CD4-positive, alpha-beta T cell treated with Interleukin-2 at 100 ng/mL for 4 hours (primary cell): ENCODE measurements at regions not wholly inside any gene's neighbourhood (a gene's known extent, or its start where the extent isn't known, plus 50 kb on each side); places are given as distances from the start of the nearest gene placed in this dataset.

Experiments used
- DNase-seq: peaks from one replicate; pipeline ENCODE4 v3.0.0-alpha.2; 2020; ENCODE audit warnings: low spot score

DNA sequence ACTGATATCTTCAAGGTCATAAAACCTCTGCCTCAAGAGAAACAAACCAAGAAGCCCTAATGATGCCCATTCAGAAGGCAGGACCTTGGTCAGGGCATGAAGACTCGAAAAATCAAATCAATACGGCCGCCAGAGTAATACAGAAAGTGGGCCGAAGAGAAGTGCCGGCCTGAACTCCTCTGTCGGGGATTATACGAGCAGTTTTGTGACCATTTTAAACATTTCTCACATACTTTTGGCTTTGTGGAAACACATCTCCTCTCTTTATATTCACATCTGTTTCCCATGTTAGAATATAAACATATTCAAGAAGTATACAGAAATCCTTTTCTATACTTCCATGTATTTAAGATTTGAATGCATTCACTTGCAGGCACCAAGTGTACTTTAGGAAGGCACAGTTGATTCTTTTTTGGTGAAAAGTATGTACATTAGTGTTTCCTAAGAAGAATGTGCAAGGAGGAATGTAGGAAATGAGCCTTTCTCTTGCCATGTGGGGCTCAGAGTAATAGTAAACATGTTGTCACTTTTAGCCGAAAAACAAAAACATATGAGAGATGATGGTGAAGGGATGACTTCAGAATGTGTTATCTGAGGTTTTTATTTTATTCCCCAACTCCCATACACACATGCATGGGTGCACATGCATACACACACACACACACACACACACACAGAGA lies 707.9 kb upstream of the ID2 start:
- DNase-seq: no peak

DNA sequence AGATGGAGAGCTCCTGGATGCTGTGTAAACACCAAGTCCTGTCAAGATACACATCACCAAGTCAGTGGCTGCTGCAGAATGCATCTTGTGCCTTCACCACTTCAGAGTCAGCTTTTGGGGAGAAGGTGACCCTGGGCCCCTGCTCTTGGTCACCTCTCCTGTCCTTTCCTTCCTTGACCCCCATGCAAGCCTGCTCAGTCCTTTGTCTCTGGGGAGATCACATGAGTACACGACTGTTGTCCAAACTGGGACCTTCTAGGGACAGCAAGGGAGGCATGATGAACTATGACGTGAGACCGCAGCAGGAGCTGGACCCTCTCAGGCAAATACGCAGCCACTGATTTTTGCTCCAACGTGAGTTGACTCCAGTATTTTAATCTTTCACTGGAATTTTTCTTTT lies 706.9 kb upstream of the ID2 start:
- DNase-seq: no peak

DNA sequence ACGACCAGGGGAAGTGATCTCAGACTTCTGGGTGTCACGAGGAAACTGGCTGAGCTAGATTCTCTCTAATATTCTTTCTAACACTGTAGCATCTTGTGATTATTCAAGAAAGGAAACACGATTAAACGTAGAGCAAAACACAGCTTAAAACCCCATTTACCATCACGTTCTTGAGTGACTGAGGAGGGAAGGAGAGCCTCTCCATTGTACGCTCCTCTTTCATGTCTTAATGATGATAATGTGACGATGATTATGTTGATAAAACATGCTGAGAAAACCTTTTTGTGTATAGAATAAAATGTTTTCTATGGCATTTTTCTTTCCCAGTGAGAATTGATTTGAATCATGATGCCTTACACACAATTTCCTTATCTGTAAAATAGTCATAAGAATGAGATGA lies 705.6 kb upstream of the ID2 start:
- DNase-seq: no peak

DNA sequence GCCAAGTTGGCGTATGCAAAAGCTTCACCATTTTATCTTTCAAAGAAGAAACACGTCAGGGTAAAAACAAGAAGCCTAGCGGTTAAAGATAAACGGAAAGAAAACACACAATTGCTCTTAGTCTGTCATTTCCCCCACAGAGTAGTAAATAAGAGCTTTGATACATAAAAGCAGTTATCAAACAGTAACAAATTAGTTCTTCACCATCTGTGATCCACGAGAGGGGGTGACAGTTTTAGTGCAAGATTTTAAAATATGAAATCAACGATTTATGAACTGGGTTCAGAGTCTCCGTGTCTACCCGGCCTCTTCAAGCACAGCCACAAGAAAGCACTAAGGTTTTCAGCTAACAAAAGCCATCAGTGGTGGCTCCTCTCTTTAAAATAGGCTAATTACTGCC lies 703.9 kb upstream of the ID2 start:
- DNase-seq: no peak

DNA sequence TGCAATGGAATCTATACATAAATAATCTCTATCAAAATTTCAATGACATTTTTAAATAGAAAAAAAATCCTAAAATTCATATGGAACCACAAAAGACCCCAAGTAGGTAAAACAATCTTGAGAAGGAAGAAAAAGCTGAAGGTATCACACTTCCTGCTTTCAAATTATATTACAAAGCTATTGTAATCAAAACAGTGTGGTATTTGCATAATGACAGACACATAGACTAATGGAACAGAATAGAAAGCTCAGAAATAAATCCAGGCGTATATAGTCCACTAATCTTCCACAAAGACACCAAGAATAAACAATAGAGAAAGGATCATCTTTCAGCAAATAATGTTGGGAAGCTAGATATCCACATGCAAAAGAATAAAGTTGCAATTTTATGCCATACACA lies 699.8 kb upstream of the ID2 start:
- DNase-seq: no peak

DNA sequence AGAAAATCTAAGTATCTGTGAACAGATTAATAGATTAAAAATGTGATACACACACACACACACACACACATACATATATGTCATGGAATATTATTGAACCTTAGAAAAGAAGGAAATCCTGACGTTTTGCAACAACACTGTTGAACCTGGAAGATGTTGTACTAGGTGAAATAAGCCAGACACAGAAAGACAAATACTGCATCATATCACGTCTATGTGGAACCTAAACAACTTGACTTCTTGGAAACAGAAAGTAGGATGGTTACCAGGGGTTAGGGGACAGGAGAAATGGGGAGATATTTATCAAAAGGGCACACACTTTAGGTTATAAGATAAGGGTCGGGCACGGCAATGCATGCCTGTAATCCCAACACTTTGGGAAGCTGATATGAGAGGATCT lies 698.4 kb upstream of the ID2 start:
- no peak for DNase-seq

DNA sequence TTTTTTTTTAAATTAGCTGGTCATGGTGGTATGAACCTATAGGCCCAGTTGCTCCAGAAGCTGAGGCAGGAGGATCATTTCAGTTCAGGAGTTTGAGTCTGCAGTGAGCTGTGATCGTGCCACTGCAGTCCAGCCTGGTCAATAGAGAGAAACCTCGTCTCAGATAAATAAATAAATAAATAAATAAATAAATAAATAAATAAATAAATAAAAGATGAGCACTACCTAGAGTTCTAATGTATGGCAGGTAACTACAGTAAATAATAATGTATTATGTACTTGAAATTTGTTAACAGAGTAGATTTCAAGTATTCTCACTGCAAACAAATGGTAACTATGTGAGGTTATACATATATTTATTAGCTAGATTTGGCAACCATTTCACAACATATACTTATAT lies 697.9 kb upstream of the ID2 start:
- no peak for DNase-seq

DNA sequence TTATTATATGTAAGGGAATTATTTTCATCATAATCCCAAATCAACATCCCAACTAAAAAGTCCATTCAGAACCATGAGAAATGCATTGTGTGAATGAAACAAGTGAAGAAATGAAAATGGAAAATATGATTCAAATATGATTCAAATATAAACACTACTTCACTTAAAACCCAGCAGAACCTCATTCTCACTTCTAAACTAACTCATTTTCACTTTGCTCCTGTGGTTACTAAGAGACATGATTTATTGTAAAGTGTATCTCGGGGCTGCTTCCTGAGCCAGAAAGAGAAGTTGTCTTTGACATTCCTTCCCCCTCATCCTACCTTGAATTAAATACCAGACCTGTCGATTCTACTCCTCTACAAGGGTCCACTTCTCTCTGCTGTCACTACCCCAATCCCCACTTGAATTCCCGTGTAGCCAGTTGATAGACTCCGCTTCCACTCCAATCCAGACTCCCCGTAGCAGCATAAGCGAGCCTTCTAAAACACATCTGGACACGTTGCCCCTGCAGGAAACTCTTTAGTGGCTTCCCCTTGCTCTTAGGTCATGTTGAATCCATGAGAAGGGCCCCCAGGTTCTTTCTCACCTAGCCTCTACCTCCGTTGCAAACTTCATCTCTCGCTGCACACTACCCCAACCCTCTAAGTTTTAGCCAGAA lies 697.0 kb upstream of the ID2 start:
- DNase-seq: no peak

DNA sequence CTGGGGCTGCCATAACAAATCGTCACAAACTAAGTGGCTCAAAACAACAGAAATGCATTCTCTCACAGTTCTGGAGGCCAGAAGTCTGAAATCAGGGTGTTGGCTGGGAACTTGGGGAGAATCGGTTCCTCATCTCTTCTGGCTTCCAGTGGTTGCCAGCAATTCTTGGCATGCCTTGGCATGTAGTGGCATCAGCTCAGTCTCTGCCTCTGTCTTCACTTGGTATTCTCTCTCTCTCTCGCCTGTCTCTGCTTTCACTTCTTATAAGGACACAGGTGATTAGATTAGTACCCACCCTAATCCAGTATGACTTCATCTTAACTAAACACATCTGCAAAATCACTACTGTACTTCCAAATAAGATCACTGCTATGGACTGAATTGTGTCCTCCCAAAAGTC lies 695.4 kb upstream of the ID2 start:
- DNase-seq: no peak

DNA sequence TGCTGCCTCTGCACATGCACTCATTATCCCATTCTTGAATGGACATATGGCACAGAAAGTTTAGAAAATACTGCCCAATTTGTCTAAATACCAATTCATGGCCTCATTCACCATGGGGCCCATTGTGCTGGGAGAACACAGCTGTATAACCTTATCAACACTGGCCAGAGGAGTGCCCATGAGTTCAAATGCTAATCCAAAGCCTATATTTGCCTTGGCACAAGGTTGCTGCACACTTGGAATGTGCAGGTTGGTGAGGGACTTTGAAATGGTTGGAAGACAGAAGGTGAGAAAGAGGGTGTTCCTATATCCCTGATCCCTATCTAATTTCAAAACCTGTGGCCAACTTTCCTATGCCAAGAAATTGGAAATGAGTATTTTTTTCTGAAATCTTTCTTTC lies 693.9 kb upstream of the ID2 start:
- DNase-seq: no peak

DNA sequence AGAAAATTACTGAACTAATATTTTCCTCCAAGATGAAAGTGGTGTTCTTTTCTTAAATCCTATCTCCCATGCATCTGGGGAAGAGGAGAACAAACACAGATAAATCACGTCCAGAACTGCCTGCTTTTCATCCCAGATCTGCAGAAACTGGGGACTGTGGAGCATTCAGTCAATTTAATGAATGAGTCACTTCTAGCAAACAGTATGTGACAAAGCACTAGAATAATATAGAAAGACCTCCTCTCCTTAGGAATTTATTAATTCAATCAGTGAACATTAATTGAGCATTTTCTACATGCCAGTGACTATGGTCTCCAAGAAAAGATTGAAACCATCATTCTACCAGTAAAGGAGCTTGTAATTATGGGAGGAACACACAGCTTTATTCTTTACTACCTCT lies 693.4 kb upstream of the ID2 start:
- DNase-seq: no peak

DNA sequence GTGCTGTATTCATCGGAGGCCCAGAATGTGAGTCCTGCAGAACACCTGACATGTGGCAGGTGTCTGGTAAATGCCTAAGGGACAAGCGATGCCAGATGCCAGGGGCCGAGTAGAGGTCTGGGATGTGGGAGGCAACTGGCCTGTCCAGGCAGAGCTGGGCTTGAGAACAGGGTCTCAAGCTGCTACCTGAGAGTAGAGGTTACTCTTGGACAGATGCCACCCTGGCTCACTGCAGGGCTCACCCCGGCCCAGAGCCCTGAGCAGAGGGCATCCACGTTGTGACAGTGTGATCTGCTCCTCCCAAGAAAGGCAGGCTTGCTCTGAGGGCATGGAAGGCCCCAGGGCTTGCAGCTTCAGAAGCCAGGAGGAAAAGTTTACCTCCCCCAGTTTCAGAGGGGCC lies 692.0 kb upstream of the ID2 start:
- DNase-seq: no peak

DNA sequence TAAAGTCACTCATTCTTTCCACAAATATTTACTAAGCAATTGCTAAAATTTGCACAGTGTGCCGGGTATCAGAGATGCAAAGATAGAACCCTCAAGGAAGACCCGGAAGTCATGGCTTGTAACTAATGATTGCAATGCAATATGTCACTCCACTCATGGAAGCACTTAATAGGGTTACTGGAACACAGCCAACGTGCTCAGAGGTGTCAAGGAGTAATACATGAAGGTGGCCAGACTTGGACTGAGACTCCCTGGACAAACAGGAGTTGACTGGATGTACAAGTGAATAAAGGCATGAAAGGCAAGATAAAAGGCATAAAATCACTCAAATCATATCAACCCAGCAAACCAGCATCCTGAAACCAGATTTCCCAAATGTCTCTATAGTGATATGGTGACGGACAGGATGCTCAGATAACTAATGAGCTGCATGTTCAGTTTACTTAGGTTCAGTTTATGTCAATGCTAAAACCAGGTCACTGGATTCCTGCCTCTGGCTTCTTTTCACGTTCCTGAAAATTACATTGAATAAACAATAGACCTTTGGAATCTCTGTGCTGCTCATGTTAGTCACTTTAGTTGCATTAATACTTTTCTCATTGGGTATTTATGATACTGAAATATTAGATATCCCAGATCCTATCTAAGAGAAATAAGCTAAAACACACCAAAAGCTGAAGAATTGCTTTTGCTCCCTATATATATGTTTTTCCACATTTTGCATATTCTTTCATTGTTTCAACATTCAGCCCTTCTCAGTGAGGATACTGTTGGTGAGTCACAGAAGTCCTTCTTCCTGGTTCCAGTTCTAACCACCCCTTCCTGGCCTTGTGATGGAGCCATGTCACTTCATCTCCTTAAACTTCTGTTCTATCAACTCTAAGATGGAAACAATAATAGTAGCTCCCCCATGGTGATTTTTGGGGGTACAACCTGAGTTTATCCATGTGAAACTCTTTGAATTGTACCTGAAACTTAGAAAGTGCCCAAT lies 688.9 kb upstream of the ID2 start:
- DNase-seq: no peak

DNA sequence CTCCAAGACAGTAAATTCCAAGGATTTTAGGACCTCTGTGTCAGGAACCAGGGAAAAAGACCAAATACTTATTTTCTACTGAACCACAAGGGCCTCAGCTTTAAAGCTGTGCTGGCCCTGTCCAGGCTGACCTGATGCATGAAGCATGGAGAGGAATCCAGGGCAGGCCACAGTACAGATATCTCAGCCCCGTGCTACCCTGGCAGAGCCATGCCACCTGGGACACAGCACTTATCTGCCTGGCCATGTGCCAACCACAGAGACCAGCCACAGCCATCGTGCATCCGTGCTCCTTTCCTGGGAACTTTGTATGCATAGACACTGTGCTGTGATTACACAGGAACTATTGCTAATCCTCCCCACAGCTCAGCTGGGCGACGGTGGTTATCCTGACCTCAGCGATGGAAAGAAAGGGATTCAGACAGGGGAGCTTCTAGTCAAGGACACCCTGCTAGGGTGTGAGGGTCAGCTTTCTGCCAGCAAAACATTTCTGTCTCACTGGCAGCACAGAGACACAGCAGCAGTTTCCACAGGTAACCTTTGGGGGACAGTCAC lies 687.4 kb upstream of the ID2 start:
- DNase-seq: no peak

DNA sequence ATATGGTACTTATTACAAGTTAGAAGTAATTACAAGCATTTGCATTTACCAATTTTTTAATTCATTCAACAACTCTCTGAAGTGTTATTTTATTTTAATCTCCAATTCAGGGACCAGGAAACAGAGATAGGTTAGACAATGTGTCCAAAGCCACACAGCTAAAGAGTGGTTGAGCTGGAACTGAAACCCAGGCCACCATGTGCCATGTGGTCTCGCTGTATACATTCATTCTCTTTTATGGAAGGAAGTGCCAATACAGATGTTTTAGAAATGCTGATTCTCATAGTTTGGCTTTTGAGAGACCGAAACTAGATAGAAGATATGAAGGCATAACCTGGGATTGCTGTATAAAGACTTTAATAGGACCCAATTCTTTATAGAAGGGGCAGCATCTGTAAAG lies 684.6 kb upstream of the ID2 start:
- DNase-seq: no peak

DNA sequence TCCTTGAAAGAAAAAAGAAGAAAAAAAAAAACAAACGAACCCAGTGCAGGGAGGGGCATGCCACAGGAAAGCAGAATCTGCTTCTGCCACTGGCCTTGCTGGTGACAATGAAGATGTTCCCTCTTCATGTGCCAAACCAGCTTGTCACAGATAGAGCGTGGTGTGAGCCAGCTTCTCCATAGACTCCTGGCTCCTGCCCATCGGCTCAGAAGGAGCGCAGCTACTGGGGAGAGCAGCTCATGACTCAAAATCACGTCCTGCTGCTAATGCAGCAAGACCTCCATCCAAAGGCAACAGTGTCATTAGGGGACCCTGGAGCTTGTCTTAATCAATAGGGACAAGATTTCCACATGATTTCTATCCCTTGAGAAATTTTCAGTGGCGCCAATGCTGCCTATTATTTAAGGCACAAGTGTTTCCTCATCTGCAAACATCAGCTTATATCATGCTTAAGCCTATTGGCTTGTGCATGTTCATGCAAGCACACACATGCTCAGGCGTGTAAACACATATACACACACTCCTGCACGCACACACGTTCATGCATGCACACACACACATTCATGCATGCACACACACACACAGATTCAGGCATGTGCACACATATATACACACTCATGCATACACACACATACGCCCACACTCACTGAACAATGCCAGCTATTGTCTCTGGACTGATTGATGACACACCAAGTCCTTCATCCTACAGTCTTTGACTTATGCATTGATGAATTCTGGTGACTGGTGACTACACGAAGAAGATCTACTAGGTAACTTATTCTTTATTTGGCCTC lies 682.0 kb upstream of the ID2 start:
- no peak for DNase-seq

DNA sequence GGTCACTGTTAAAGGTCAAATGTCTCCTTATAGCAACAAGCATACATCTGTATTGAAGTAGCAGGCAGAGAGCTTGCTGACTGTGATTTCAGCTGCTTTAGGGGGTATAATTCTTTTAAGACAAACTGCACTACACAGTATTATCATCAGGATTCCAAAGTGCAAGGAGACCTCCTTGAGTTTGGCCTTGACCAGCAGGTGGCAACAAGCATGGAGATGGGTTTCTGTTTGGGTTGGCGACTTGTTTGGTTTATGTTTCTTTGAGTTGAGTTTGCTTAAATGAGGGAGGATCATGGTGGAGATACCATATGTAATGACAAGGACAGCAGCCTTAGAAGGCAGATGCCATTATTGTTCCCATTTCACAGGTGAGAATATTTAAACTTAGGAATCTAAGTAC lies 681.0 kb upstream of the ID2 start:
- peak; percentile 24 for DNase-seq

DNA sequence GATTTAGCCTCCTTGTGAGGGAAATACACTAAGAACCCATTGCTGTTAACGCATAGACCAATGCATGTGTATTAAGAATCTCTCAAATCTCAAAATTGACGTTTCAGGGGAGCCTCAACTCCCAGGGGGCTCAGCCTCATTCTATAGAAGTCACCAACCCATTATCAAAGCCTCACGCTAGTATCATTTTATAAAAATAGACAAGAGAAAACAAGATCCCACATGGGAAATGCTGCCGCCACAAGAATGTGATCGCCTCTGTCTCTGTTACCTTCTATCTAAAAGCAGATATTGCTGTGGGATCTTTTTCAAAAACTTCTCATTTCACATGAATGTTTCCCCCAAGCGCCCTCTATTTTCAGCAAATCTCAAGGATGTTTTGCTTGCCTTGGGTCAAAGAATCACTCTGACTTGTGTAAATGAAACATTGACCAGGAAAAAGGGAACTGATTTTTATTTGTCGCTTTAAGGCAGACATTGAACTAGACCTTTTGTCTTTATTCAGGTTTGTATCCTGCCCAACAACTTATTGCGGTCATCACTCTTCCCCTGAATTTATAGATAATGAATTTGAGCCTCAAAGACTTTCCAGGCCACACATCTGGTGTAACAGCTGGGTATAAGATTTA lies 679.0 kb upstream of the ID2 start:
- DNase-seq: no peak

DNA sequence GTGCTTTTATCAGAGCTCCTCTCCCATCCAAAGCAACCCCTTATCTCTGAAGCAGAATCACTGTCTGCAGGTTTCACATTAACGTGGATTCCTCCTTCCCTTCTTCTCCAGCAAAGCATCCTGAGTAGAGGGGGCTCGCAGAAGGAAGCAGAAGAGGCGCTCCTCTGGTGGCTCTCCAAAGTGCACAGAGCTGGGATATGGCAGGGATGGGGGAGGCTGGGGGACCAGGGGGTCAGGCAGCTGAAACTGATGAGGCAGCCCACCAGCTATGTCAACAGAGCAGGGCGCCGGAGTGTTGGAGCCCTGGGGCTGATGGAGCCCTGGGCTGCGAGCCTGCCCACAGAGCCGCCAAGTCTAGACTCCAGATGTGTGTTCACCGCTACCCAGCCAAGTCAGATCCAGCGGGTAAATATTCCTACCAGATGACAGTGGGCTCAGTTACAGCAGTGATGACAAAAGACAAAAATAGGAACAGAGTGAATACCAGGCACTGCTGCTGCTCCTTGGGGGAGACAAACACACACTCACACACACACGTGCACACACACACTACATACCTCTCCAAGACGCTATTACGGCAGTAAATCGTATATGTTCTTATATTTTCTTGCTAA lies 678.3 kb upstream of the ID2 start:
- no peak for DNase-seq

DNA sequence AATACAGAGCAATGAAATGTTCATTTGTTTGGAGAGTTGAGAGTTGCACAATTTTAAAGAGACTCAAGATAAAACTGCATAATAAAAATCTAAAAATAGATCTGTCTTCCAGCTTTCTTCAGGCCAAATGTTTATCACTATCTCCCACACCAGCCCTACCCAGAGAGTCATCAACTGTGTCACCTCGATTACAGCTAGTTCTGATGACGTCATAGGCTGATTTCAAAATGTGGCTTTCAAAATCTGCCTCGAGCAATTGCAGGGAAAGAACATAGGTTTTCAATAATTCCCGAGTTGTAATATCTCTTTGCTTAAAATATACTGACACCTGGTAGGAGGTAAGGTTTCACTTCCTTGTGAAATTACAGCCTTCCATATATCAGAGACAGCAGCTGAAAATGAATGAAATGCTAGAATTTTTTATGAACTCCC lies 677.6 kb upstream of the ID2 start:
- DNase-seq: peak; percentile 7

DNA sequence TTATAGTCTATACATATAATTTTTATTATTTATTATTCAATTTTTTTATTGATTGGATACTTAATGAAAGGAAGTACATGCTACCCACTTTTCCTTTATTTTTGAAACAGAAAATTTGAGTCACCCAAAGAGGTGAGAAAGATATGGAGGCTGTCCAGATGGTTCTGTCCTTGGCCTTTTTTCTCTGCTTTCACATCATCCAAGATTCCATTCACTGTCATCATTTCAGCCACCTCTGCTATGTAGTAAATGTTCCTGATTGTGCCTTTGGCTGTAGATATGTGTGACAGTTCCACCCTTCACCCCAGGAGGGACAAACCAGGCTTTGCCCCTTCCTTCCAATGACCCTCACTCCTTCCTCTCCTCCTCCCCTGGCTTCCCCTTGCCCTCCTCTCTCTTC lies 675.7 kb upstream of the ID2 start:
- no peak for DNase-seq
